ENCODE measurements at regions not wholly inside any gene's neighbourhood (a gene's known extent, or its start where the extent isn't known, plus 50 kb on each side); places are given as distances from the start of the nearest gene placed in this dataset.

DNA sequence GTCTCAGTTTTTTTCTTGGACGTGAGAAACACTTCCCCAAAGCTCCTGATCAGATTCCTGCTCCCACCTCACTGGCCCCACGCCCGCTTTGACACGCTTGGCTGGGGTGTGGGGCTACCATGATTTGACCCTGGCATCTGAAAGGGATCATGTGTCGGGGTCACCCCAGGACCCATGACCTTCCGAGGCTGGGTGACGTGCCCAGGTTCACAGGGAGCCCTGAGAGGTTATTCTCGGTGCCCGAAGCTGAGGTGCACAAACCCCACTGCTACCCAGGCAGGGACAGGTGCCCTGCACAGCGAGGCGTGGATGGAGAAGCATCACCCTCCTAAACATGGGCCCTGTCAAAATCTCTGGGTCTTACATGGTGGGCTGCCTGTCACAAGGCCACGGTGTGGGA lies 404.1 kb downstream of the GALR1 start:
- TF ChIP-seq JUNB (CRISPR knock-in tag; IDR thresholded peaks at IDR 0.05; ENCODE audit: borderline replicate concordance) (no peak), ZNF343 (CRISPR knock-in tag; IDR thresholded peaks at IDR 0.05) (no peak), CHCHD3 (CRISPR knock-in tag; IDR thresholded peaks at IDR 0.05) (no peak), SMAD3 (CRISPR knock-in tag; IDR thresholded peaks at IDR 0.05) (no peak), POLR2AphosphoS5 (IDR thresholded peaks at IDR 0.05; ENCODE audit: low read depth, low read length) (no peak), ZFP36 (IDR thresholded peaks at IDR 0.05; ENCODE audit: borderline replicate concordance, low read depth, low read length, partially characterized antibody) (no peak), PCBP1 (IDR thresholded peaks at IDR 0.05; ENCODE audit: borderline replicate concordance, low read depth, low read length) (no peak), ZNF253 (CRISPR knock-in tag; IDR thresholded peaks at IDR 0.05; ENCODE audit: borderline replicate concordance) (no peak), POLR2A (IDR thresholded peaks at IDR 0.05; ENCODE audit: insufficient read depth in 1 of 2, low read depth in 2 of 2, low read length in 2 of 2) (no peak), PHF8 (CRISPR knock-in tag; IDR thresholded peaks at IDR 0.05) (no peak), ZNF205 (CRISPR knock-in tag; IDR thresholded peaks at IDR 0.05) (no peak)
- TF ChIP-seq, protein P1, sequence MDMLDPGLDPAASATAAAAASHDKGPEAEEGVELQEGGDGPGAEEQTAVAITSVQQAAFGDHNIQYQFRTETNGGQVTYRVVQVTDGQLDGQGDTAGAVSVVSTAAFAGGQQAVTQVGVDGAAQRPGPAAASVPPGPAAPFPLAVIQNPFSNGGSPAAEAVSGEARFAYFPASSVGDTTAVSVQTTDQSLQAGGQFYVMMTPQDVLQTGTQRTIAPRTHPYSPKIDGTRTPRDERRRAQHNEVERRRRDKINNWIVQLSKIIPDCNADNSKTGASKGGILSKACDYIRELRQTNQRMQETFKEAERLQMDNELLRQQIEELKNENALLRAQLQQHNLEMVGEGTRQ (IDR thresholded peaks at IDR 0.05; ENCODE audit: low read depth, low read length): no peak
- TF ChIP-seq, protein P1 (CRISPR knock-in tag; IDR thresholded peaks at IDR 0.05; ENCODE audit: borderline replicate concordance): no peak
- TF ChIP-seq, protein P2, sequence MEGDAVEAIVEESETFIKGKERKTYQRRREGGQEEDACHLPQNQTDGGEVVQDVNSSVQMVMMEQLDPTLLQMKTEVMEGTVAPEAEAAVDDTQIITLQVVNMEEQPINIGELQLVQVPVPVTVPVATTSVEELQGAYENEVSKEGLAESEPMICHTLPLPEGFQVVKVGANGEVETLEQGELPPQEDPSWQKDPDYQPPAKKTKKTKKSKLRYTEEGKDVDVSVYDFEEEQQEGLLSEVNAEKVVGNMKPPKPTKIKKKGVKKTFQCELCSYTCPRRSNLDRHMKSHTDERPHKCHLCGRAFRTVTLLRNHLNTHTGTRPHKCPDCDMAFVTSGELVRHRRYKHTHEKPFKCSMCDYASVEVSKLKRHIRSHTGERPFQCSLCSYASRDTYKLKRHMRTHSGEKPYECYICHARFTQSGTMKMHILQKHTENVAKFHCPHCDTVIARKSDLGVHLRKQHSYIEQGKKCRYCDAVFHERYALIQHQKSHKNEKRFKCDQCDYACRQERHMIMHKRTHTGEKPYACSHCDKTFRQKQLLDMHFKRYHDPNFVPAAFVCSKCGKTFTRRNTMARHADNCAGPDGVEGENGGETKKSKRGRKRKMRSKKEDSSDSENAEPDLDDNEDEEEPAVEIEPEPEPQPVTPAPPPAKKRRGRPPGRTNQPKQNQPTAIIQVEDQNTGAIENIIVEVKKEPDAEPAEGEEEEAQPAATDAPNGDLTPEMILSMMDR (CRISPR knock-in tag; IDR thresholded peaks at IDR 0.05): no peak
- TF ChIP-seq, protein P3, sequence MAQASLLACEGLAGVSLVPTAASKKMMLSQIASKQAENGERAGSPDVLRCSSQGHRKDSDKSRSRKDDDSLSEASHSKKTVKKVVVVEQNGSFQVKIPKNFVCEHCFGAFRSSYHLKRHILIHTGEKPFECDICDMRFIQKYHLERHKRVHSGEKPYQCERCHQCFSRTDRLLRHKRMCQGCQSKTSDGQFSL (CRISPR knock-in tag; IDR thresholded peaks at IDR 0.05): no peak

Data from HepG2 (cell line).